ENCODE measurements at regions not wholly inside any gene's neighbourhood (a gene's known extent, or its start where the extent isn't known, plus 50 kb on each side); places are given as distances from the start of the nearest gene placed in this dataset.
"Not testable (repeated sequence)": the region's sequence is repeated elsewhere in the genome, so short reads cannot be mapped to it uniquely, and the experiment has no call there.

GRCh38 chr2:393711-394696 lies 106.1 kb upstream of the ALKAL2 start:
- peak; percentile 28 for DNase-seq

GRCh38 chr2:392926-393280 lies 105.0 kb upstream of the ALKAL2 start:
- no peak for DNase-seq

GRCh38 chr2:392181-392925 lies 104.5 kb upstream of the ALKAL2 start:
- DNase-seq, result no peak

GRCh38 chr2:391696-392095 lies 103.8 kb upstream of the ALKAL2 start:
- no peak for DNase-seq

GRCh38 chr2:390959-391358 lies 103.1 kb upstream of the ALKAL2 start:
- no peak for DNase-seq

GRCh38 chr2:389985-390384 lies 102.1 kb upstream of the ALKAL2 start:
- not testable (repeated sequence) for DNase-seq

- DNase-seq, result not testable (repeated sequence)
Measured at GRCh38 chr2:388752-389151, 100.9 kb upstream of the ALKAL2 start.

GRCh38 chr2:387980-388421 lies 100.1 kb upstream of the ALKAL2 start:
- DNase-seq, result no peak

GRCh38 chr2:386406-387103 lies 98.7 kb upstream of the ALKAL2 start:
- DNase-seq, result no peak

GRCh38 chr2:385785-386184 lies 97.9 kb upstream of the ALKAL2 start:
- no peak for DNase-seq

- no peak for DNase-seq
Measured at GRCh38 chr2:385061-385460, 97.2 kb upstream of the ALKAL2 start.

GRCh38 chr2:383888-384287 lies 96.0 kb upstream of the ALKAL2 start:
- no peak for DNase-seq

GRCh38 chr2:383178-383577 lies 95.3 kb upstream of the ALKAL2 start:
- peak; percentile 14 for DNase-seq

- no peak for DNase-seq
Measured at GRCh38 chr2:382728-383022, 94.8 kb upstream of the ALKAL2 start.

GRCh38 chr2:381941-382727 lies 94.2 kb upstream of the ALKAL2 start:
- no peak for DNase-seq

GRCh38 chr2:381181-381580 lies 93.3 kb upstream of the ALKAL2 start:
- DNase-seq, result no peak

- DNase-seq, result no peak
Measured at GRCh38 chr2:380772-381171, 92.9 kb upstream of the ALKAL2 start.

GRCh38 chr2:380221-380620 lies 92.3 kb upstream of the ALKAL2 start:
- no peak for DNase-seq

- DNase-seq, result no peak
Measured at GRCh38 chr2:379778-380177, 91.9 kb upstream of the ALKAL2 start.

- DNase-seq, result no peak
Measured at GRCh38 chr2:378364-378763, 90.5 kb upstream of the ALKAL2 start.

GRCh38 chr2:377414-377813 lies 89.5 kb upstream of the ALKAL2 start:
- no peak for DNase-seq

GRCh38 chr2:375956-376307 lies 88.0 kb upstream of the ALKAL2 start:
- DNase-seq, result no peak

Measured in DMS53 (cell line).